ENCODE measurements at regions not wholly inside any gene's neighbourhood (a gene's known extent, or its start where the extent isn't known, plus 50 kb on each side); places are given as distances from the start of the nearest gene placed in this dataset.
"Not testable (repeated sequence)": the region's sequence is repeated elsewhere in the genome, so short reads cannot be mapped to it uniquely, and the experiment has no call there.

DNA sequence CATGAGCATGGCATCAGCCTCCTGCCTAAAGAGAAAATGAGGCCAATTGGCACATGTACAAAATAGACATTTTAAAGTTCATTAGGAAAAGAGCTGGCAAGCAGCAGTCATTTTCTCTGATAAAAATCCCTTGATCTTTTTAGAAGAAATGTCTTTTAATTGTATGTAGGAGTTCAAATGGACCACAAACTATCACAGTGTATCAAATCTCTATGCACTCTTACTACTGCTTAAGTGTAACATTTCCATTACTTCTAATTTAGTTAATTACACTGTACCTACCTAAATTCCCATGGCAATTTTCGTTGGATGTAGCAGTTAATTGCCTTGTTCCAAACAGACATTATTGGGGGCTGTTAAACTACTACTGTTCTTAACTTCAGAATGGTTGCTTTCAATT lies 233.7 kb upstream of the TECRL start:
- no peak overlapping the region for H3K27ac ChIP-seq
- H3K9me3 ChIP-seq: no peaks in the 10 kb centered on the region
- ATAC-seq (no peak), DNase-seq (no peak)
- TF ChIP-seq, protein P1, sequence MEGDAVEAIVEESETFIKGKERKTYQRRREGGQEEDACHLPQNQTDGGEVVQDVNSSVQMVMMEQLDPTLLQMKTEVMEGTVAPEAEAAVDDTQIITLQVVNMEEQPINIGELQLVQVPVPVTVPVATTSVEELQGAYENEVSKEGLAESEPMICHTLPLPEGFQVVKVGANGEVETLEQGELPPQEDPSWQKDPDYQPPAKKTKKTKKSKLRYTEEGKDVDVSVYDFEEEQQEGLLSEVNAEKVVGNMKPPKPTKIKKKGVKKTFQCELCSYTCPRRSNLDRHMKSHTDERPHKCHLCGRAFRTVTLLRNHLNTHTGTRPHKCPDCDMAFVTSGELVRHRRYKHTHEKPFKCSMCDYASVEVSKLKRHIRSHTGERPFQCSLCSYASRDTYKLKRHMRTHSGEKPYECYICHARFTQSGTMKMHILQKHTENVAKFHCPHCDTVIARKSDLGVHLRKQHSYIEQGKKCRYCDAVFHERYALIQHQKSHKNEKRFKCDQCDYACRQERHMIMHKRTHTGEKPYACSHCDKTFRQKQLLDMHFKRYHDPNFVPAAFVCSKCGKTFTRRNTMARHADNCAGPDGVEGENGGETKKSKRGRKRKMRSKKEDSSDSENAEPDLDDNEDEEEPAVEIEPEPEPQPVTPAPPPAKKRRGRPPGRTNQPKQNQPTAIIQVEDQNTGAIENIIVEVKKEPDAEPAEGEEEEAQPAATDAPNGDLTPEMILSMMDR (IDR thresholded peaks at IDR 0.05): no peak
- no peak overlapping the region for H3K4me3 ChIP-seq
- H3K27me3 ChIP-seq: no peaks in the 10 kb centered on the region
- no peaks in the 10 kb centered on the region for H3K4me1 ChIP-seq
- no peaks in the 10 kb centered on the region for H3K36me3 ChIP-seq
- intact Hi-C loops (cut with DNase I): no loop called here

DNA sequence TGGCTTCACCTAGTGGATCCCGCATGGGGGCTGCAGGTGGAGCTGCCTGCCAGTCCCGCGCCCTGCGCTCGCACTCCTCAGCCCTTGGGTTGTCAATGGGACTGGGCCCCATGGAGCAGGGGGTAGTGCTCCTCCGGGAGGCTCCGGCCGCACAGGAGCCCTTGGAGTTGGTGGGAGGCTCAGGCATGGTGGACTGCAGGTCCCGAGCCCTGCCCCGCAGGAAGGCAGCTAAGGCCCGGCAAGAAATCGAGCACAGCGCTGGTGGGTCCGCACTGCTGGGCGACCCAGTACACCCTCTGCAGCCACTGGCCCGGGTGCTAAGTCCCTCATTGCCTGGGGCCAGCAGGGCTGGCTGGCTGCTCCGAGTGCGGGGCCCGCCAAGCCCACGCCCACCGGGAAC lies 231.2 kb upstream of the TECRL start:
- H3K4me1 ChIP-seq; H3K27ac ChIP-seq; H3K36me3 ChIP-seq; intact Hi-C loops (cut with DNase I); H3K4me3 ChIP-seq; H3K27me3 ChIP-seq; H3K9me3 ChIP-seq; DNase-seq; ATAC-seq: not testable (repeated sequence)

DNA sequence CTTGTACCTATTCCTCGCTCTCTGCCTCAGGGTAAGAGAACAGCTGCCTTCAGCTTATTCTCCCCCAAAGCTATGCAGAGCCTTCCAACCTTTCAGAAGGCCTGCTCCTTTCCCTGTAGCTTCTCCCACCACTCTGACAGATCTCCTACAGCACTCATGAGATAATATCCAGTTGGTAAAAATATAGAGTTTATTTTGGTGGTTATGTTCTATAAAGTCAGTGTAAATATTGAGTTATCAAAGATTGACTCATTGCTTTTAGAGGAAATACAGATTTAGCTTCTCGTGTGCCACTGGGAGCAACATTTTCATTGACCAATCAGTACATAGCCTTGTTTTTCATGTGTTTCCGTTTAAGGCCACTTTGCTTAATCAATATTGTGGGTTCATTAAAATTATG lies 216.2 kb upstream of the TECRL start:
- H3K27me3 ChIP-seq: no peaks in the 10 kb centered on the region
- DNase-seq (no peak), ATAC-seq (no peak)
- TF ChIP-seq, protein P1 (IDR thresholded peaks at IDR 0.05): no peak
- no peaks in the 10 kb centered on the region for H3K36me3 ChIP-seq
- H3K4me3 ChIP-seq: no peak overlapping the region
- intact Hi-C loops (cut with DNase I): no loop called here
- H3K27ac ChIP-seq: no peak overlapping the region
- no peaks in the 10 kb centered on the region for H3K9me3 ChIP-seq
- no peaks in the 10 kb centered on the region for H3K4me1 ChIP-seq

DNA sequence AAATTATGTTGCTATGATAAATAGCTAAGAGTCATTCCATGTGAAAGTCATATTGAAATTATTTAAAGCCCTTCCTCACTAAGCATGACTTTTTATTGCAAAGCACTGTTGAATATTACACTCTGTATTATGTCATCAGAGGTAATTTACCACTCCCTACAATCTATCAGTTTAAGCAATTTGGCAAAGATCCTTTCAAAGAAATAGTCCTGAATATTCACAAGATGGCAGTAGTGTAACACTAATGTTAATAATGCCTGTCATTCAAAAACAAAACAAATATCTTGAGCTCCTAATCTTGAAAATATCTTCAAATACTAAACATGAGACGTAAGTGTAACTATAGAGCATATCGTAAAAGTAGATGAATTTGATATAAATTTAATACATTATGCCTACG lies 208.6 kb upstream of the TECRL start:
- TF ChIP-seq, protein P1 (IDR thresholded peaks at IDR 0.05): no peak
- Histone ChIP-seq H3K27me3 (no peaks in the 10 kb centered on the region), H3K9me3 (no peaks in the 10 kb centered on the region), H3K4me3 (no peak overlapping the region), H3K27ac (no peak overlapping the region), H3K4me1 (no peaks in the 10 kb centered on the region), H3K36me3 (no peaks in the 10 kb centered on the region)
- DNase-seq (no peak), ATAC-seq (no peak)
- intact Hi-C loops (cut with DNase I): no loop called here

DNA sequence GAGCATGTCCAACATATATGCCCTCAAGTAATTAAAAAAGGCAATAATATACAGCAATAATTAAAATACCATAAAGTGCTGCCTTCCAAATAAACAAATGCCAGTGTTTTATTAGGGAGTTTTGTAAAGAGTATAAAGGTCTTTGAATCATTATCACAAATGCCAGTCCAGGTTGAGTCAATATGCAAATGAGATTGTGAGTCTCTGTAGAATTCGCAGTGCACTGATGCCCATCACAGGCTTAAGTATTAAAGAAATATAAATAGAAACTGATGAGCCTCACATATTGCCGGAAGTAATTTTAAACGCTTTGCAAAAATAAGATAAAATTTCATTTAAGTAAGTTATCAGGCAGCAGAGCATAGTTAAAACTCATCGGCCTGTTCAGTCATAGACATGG lies 205.0 kb upstream of the TECRL start:
- Histone ChIP-seq H3K27me3 (no peaks in the 10 kb centered on the region), H3K4me1 (no peaks in the 10 kb centered on the region)

DNA sequence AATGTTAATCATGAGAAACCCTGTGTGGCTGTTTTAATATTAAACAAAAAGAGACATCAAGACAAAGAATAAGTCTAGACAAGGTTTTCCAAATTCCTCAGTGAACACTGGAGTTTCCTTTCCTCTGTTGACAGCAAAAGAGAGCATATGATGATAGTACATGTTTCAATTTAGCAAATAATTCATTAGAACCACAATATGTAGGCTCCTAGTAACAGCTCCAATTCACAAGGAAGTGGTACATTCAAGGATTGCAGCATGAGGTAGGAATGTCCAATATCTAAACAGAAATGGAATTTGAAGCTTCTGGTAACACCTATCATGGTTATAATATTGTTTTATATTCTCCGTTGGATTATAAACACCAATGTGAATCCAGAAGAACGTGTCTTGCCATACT lies 203.8 kb upstream of the TECRL start:
- Histone ChIP-seq H3K36me3 (no peaks in the 10 kb centered on the region), H3K9me3 (no peaks in the 10 kb centered on the region), H3K4me3 (no peak overlapping the region), H3K27me3 (no peaks in the 10 kb centered on the region), H3K27ac (no peak overlapping the region), H3K4me1 (no peaks in the 10 kb centered on the region)
- TF ChIP-seq, protein P1 (IDR thresholded peaks at IDR 0.05): no peak
- no peak for ATAC-seq
- intact Hi-C loops (cut with DNase I): no loop called here
- DNase-seq: no peak

More for the DNA sequence above, 205.0 kb upstream of the TECRL start:
- DNase-seq: no peak
- Histone ChIP-seq H3K27ac (no peak overlapping the region), H3K9me3 (no peaks in the 10 kb centered on the region), H3K36me3 (no peaks in the 10 kb centered on the region), H3K4me3 (no peak overlapping the region)
- intact Hi-C loops (cut with DNase I): no loop called here
- TF ChIP-seq, protein P1 (IDR thresholded peaks at IDR 0.05): no peak
- ATAC-seq: no peak

Measured in upper lobe of right lung (tissue), 1 donor.